Stimulated activated naive CD8-positive, alpha-beta T cell treated with anti-CD3 and anti-CD28 coated beads, Interleukin-15, amount 100 ng/mL, for 72 hours (primary cell): ENCODE measurements at regions not wholly inside any gene's neighbourhood (a gene's known extent, or its start where the extent isn't known, plus 50 kb on each side); places are given as distances from the start of the nearest gene placed in this dataset.

Source experiments
- ATAC-seq: fragments of 150-1000 bp; cut with Tn5 transposase; 2 replicates; pipeline ENCODE4 v1.10.0; 2021; ENCODE audit warnings: mild to moderate bottlenecking, moderate library complexity
- DNase-seq, 2 donors: peaks; one replicate each; pipeline ENCODE4 v3.0.0; 2021 to 2022
- H3K27ac Mint-ChIP-seq, 2 donors: one replicate each; pipeline ENCODE4 v1.8.0; 2022; ENCODE audit warnings: mild to moderate bottlenecking in 2 of 2, mixed read lengths in 2 of 2, moderate library complexity in 2 of 2
- H3K27me3 Mint-ChIP-seq: one replicate; pipeline ENCODE4 v1.8.0; 2022; ENCODE audit warnings: mixed read lengths
- H3K4me1 Mint-ChIP-seq: one replicate; pipeline ENCODE4 v1.8.0; 2022; ENCODE audit warnings: mild to moderate bottlenecking, mixed read lengths
- H3K4me3 Mint-ChIP-seq, 2 donors: one replicate each; pipeline ENCODE4 v1.8.0; 2022; ENCODE audit warnings: mild to moderate bottlenecking in 2 of 2, mixed read lengths in 2 of 2, moderate library complexity in 1 of 2
- H3K9me3 Mint-ChIP-seq, 2 donors: one replicate each; pipeline ENCODE4 v1.8.0; 2022; ENCODE audit warnings: mixed read lengths in 2 of 2

GRCh38 chr2:196314157-196314556 lies 142.8 kb upstream of the STK17B start:
- Mint-ChIP-seq H3K4me1 (peaks cover 11% of the 10 kb centered on the region), H3K9me3 (no peaks in the 10 kb centered on the region)

GRCh38 chr2:196314780-196315179 lies 143.4 kb upstream of the STK17B start:
- no peak overlapping the region for H3K4me3 Mint-ChIP-seq
- DNase-seq (no peak), ATAC-seq (no peak)
- H3K4me1 Mint-ChIP-seq: peaks cover 11% of the 10 kb centered on the region
- no peaks in the 10 kb centered on the region for H3K27me3 Mint-ChIP-seq
- H3K27ac Mint-ChIP-seq: no peak overlapping the region
- H3K9me3 Mint-ChIP-seq: no peaks in the 10 kb centered on the region

More at GRCh38 chr2:196314157-196314556, 142.8 kb upstream of the STK17B start:
- DNase-seq: no peak
- H3K27ac Mint-ChIP-seq: no peak overlapping the region
- no peaks in the 10 kb centered on the region for H3K27me3 Mint-ChIP-seq
- peak; percentile 87 for ATAC-seq
- H3K4me3 Mint-ChIP-seq: no peak overlapping the region

GRCh38 chr2:196315388-196316049 lies 144.1 kb upstream of the STK17B start:
- H3K9me3 Mint-ChIP-seq: no peaks in the 10 kb centered on the region
- DNase-seq (no peak), ATAC-seq (no peak)
- H3K4me1 Mint-ChIP-seq: peaks cover 11% of the 10 kb centered on the region
- H3K4me3 Mint-ChIP-seq: no peak overlapping the region
- H3K27ac Mint-ChIP-seq: no peak overlapping the region
- H3K27me3 Mint-ChIP-seq: no peaks in the 10 kb centered on the region

- Mint-ChIP-seq H3K4me1 (peaks cover 11% of the 10 kb centered on the region), H3K9me3 (no peaks in the 10 kb centered on the region), H3K27ac (no peak overlapping the region), H3K4me3 (no peak overlapping the region), H3K27me3 (no peaks in the 10 kb centered on the region)
- ATAC-seq (no peak), DNase-seq (no peak)
Observed at GRCh38 chr2:196316050-196316430, 144.7 kb upstream of the STK17B start.

GRCh38 chr2:196318517-196319377 lies 147.4 kb upstream of the STK17B start:
- DNase-seq (no peak), ATAC-seq (no peak)
- H3K27me3 Mint-ChIP-seq: no peaks in the 10 kb centered on the region
- H3K4me1 Mint-ChIP-seq: peaks cover 8% of the 10 kb centered on the region
- H3K27ac Mint-ChIP-seq: no peak overlapping the region
- no peak overlapping the region for H3K4me3 Mint-ChIP-seq
- H3K9me3 Mint-ChIP-seq: no peaks in the 10 kb centered on the region

GRCh38 chr2:196322973-196323810 lies 151.8 kb upstream of the STK17B start:
- H3K4me3 Mint-ChIP-seq: no peak overlapping the region
- no peaks in the 10 kb centered on the region for H3K9me3 Mint-ChIP-seq
- no peak for ATAC-seq

GRCh38 chr2:196324211-196324610 lies 152.8 kb upstream of the STK17B start:
- no peak overlapping the region for H3K4me3 Mint-ChIP-seq
- no peak for DNase-seq
- no peak overlapping the region for H3K27ac Mint-ChIP-seq
- peaks cover 12% of the 10 kb centered on the region for H3K27me3 Mint-ChIP-seq
- H3K9me3 Mint-ChIP-seq: no peaks in the 10 kb centered on the region
- no peaks in the 10 kb centered on the region for H3K4me1 Mint-ChIP-seq
- ATAC-seq: no peak

More at GRCh38 chr2:196322973-196323810, 151.8 kb upstream of the STK17B start:
- no peak for DNase-seq
- Mint-ChIP-seq H3K27ac (no peak overlapping the region), H3K27me3 (peaks cover 12% of the 10 kb centered on the region), H3K4me1 (no peaks in the 10 kb centered on the region)

- ATAC-seq (no peak), DNase-seq (no peak)
- no peak overlapping the region for H3K4me3 Mint-ChIP-seq
- no peak overlapping the region for H3K27ac Mint-ChIP-seq
- peaks cover 8% of the 10 kb centered on the region for H3K4me1 Mint-ChIP-seq
- H3K9me3 Mint-ChIP-seq: no peaks in the 10 kb centered on the region
- peaks cover 20% of the 10 kb centered on the region for H3K27me3 Mint-ChIP-seq
Observed at GRCh38 chr2:196328088-196328680, 156.8 kb upstream of the STK17B start.

GRCh38 chr2:196329959-196330358 lies 158.6 kb upstream of the STK17B start:
- ATAC-seq: no peak
- Mint-ChIP-seq H3K9me3 (no peaks in the 10 kb centered on the region), H3K27me3 (peaks cover 10% of the 10 kb centered on the region), H3K4me3 (no peak overlapping the region), H3K27ac (no peak overlapping the region), H3K4me1 (peaks cover 8% of the 10 kb centered on the region)
- no peak for DNase-seq

- ATAC-seq (no peak), DNase-seq (no peak)
- H3K9me3 Mint-ChIP-seq: no peaks in the 10 kb centered on the region
- H3K27ac Mint-ChIP-seq: no peak overlapping the region
- no peak overlapping the region for H3K4me3 Mint-ChIP-seq
- peaks cover 8% of the 10 kb centered on the region for H3K4me1 Mint-ChIP-seq
- peaks cover 8% of the 10 kb centered on the region for H3K27me3 Mint-ChIP-seq
Observed at GRCh38 chr2:196330645-196331044, 159.3 kb upstream of the STK17B start.

GRCh38 chr2:196331143-196331542 lies 159.8 kb upstream of the STK17B start:
- DNase-seq (no peak), ATAC-seq (no peak)
- H3K4me1 Mint-ChIP-seq: peaks cover 8% of the 10 kb centered on the region
- H3K4me3 Mint-ChIP-seq: no peak overlapping the region
- H3K27ac Mint-ChIP-seq: no peak overlapping the region
- no peaks in the 10 kb centered on the region for H3K9me3 Mint-ChIP-seq
- peaks cover 8% of the 10 kb centered on the region for H3K27me3 Mint-ChIP-seq

GRCh38 chr2:196331851-196332250 lies 160.5 kb upstream of the STK17B start:
- H3K9me3 Mint-ChIP-seq: no peaks in the 10 kb centered on the region
- ATAC-seq: peak; percentile 42
- peaks cover 8% of the 10 kb centered on the region for H3K27me3 Mint-ChIP-seq
- H3K4me1 Mint-ChIP-seq: peaks cover 14% of the 10 kb centered on the region
- peak overlapping the region in 1 of 2 donors; percentile 47 for H3K27ac Mint-ChIP-seq
- H3K4me3 Mint-ChIP-seq: no peak overlapping the region
- no peak for DNase-seq

GRCh38 chr2:196333397-196333796 lies 162.0 kb upstream of the STK17B start:
- H3K9me3 Mint-ChIP-seq: no peaks in the 10 kb centered on the region
- no peak overlapping the region for H3K4me3 Mint-ChIP-seq
- DNase-seq (no peak), ATAC-seq (peak; percentile 74)
- H3K4me1 Mint-ChIP-seq: peaks cover 18% of the 10 kb centered on the region
- H3K27me3 Mint-ChIP-seq: peaks cover 8% of the 10 kb centered on the region
- H3K27ac Mint-ChIP-seq: no peak overlapping the region

- peaks cover 8% of the 10 kb centered on the region for H3K27me3 Mint-ChIP-seq
- DNase-seq (no peak), ATAC-seq (no peak)
- no peak overlapping the region for H3K4me3 Mint-ChIP-seq
- H3K4me1 Mint-ChIP-seq: peaks cover 18% of the 10 kb centered on the region
- no peak overlapping the region for H3K27ac Mint-ChIP-seq
- H3K9me3 Mint-ChIP-seq: no peaks in the 10 kb centered on the region
Observed at GRCh38 chr2:196334710-196335109, 163.3 kb upstream of the STK17B start.

GRCh38 chr2:196335221-196335634 lies 163.8 kb upstream of the STK17B start:
- peaks cover 18% of the 10 kb centered on the region for H3K4me1 Mint-ChIP-seq
- H3K27ac Mint-ChIP-seq: no peak overlapping the region
- H3K9me3 Mint-ChIP-seq: no peaks in the 10 kb centered on the region
- H3K27me3 Mint-ChIP-seq: peaks cover 7% of the 10 kb centered on the region
- H3K4me3 Mint-ChIP-seq: no peak overlapping the region
- no peak for ATAC-seq
- DNase-seq: no peak
